GM06990 (cell line): ENCODE measurements at regions not wholly inside any gene's neighbourhood (a gene's known extent, or its start where the extent isn't known, plus 50 kb on each side); places are given as distances from the start of the nearest gene placed in this dataset.

ENCODE experiments used
- DNase-seq: peaks from one replicate; pipeline ENCODE4 v3.0.0-alpha.2; 2011; ENCODE audit not compliant: insufficient read length; ENCODE audit errors: extremely low read depth
- H3K27me3 ChIP-seq: replicated peaks from 2 replicates; pipeline ENCODE4 v1.6.0; 2011; ENCODE audit warnings: low read length; ENCODE audit not compliant: control insufficient read depth, insufficient read depth
- H3K36me3 ChIP-seq: 2 replicates; pipeline ENCODE4 v1.5.1; 2011; ENCODE audit warnings: low read length; ENCODE audit not compliant: control insufficient read depth, insufficient read depth
- H3K4me3 ChIP-seq: replicated peaks from 2 replicates; pipeline ENCODE4 v1.5.1; 2011; ENCODE audit warnings: low read depth, mild to moderate bottlenecking, control low read depth, low read length
- TF ChIP-seq, protein P1 (sequence below): IDR thresholded peaks from 2 replicates; pipeline ENCODE4 v1.5.1; 2011; ENCODE audit warnings: low read length, control low read depth, mild to moderate bottlenecking, inconsistent platforms; ENCODE audit not compliant: insufficient read depth, poor library complexity, severe bottlenecking

DNA sequence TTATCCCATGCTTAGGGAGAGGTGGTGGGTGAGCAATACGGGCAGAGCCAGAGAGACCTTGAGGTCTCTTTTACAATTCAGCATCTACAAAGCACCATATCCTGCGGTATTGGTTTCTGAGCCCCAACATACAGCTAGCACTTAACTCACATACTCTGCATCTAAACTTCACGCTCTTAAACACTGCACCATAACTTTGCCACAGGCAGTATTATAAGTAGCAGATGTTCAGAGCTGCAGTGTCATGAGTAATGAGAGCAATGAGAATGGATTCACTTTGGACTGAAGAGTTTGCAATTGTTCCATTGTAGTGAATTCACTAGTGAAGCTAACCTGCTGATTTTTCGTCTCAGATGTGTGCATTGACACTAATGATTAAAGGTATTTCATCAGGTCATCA, 93.8 kb downstream of the HS3ST1 start:
- H3K36me3 ChIP-seq = no peaks in the 10 kb centered on the region
- no peaks in the 10 kb centered on the region for H3K27me3 ChIP-seq
- no peak for DNase-seq
- TF ChIP-seq, protein P1, sequence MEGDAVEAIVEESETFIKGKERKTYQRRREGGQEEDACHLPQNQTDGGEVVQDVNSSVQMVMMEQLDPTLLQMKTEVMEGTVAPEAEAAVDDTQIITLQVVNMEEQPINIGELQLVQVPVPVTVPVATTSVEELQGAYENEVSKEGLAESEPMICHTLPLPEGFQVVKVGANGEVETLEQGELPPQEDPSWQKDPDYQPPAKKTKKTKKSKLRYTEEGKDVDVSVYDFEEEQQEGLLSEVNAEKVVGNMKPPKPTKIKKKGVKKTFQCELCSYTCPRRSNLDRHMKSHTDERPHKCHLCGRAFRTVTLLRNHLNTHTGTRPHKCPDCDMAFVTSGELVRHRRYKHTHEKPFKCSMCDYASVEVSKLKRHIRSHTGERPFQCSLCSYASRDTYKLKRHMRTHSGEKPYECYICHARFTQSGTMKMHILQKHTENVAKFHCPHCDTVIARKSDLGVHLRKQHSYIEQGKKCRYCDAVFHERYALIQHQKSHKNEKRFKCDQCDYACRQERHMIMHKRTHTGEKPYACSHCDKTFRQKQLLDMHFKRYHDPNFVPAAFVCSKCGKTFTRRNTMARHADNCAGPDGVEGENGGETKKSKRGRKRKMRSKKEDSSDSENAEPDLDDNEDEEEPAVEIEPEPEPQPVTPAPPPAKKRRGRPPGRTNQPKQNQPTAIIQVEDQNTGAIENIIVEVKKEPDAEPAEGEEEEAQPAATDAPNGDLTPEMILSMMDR = no peak
- no peak overlapping the region for H3K4me3 ChIP-seq

DNA sequence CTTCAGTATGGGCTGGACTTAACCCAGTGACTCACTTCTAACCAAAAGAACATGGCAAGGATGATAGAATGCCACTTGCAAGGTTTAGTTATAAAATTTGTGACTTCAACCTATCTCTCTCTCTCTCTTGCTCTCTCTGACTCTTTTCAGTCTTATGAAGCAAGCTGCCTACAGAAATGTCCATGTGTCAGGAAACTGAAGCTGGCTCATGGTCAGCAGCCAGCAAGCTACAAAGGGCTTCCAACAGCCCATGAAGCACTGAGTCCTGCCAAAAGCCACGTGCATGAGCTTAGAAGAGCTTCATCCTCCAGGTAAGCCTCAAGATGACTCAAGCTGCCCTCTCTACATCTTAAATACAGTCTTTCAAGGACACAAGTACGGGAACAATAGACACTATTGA, 100.3 kb downstream of the HS3ST1 start:
- DNase-seq = no peak
- no peaks in the 10 kb centered on the region for H3K36me3 ChIP-seq
- TF ChIP-seq, protein P1 = no peak
- no peaks in the 10 kb centered on the region for H3K27me3 ChIP-seq
- H3K4me3 ChIP-seq = no peak overlapping the region

DNA sequence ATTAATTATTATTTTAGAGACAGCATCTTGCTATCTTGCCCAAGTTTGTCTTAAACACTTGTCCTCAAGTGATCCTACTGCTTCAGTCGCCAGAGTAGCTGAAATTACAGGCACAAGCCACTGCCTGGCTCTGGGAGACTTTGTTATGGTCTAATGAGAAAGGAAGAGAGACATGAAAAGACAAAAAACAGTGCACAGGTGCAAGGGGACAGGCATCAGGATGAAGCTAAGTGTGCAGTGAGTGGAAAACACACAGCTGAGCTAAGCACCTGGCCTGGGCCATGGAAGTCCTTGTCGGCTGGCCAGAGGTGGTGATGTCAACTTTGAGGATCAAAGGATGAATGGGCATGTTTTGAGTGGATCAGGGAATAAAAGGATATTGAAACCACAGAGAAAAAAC, 102.7 kb downstream of the HS3ST1 start:
- no peaks in the 10 kb centered on the region for H3K27me3 ChIP-seq
- no peak overlapping the region for H3K4me3 ChIP-seq
- DNase-seq = no peak
- TF ChIP-seq, protein P1 = no peak
- no peaks in the 10 kb centered on the region for H3K36me3 ChIP-seq

DNA sequence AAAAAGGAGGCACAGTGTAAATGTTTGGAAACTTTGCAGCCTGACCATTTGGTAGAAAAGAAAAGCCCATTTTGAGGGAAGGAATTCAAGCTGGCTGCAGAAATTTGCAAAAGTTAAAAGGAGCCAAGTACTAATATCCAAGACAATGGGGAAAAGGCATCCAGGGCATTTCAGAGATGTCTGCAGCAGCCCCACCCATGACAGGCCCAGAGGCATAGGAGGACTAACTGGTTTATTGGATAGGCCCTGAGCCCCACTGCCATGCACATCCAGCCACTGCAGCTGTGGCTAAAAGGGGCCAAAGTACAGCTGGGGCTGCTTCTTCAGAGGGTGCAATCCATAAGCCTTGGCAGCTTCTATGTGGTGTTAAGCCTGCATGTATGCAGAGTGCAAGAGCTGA, 104.9 kb downstream of the HS3ST1 start:
- Histone ChIP-seq H3K27me3 (no peaks in the 10 kb centered on the region), H3K4me3 (no peak overlapping the region), H3K36me3 (no peaks in the 10 kb centered on the region)
- TF ChIP-seq, protein P1 = no peak
- no peak for DNase-seq

DNA sequence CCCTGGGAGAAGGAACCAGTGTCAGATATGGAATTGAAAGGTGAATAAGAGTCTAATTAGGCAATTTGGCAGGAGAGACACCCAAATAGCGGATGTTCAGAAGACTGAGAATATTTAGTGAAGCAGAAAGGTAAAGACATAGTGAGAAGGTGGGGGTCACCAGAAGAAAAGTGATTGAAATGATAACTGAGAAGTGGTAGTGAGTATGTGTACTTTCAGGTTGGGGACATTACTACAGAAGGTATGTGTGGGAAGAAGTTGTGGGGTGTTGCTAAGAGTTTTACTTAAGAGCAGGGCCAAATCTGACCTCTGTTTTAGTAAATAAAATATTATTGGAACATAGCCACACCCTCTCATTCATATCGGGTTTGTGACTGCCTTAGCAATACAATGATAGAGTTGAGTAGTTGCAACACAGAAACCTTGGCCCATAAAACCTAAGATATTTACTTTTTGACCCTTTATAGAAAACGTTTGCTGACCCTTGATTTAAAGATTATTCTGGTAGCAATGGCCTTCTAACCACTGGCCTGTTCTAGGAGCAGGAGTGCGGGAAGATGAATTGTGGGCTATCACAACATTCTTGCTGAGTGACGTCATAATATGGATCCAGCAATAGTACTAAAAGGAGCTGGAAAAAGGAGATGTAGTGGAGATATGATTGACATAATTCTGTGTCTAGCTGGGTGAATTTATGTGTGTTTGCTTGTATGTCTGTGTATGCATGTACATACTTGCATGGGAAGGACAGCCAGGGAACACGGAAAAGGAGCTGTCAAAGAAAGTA, 115.3 kb downstream of the HS3ST1 start:
- DNase-seq = no peak
- H3K27me3 ChIP-seq = no peaks in the 10 kb centered on the region
- no peaks in the 10 kb centered on the region for H3K36me3 ChIP-seq
- no peak overlapping the region for H3K4me3 ChIP-seq
- TF ChIP-seq, protein P1 = no peak
